ENCODE measurements at regions not wholly inside any gene's neighbourhood (a gene's known extent, or its start where the extent isn't known, plus 50 kb on each side); places are given as distances from the start of the nearest gene placed in this dataset.
A peak's percentile ranks its signal among the peaks of the same experiment; 100 is the strongest.
"Not testable (repeated sequence)": the region's sequence is repeated elsewhere in the genome, so short reads cannot be mapped to it uniquely, and the experiment has no call there.

GRCh38 chr1:208950206-208950605 lies 633.3 kb upstream of the CAMK1G start:
- no peak for DNase-seq (ENCODE audit: low read depth)

DNA sequence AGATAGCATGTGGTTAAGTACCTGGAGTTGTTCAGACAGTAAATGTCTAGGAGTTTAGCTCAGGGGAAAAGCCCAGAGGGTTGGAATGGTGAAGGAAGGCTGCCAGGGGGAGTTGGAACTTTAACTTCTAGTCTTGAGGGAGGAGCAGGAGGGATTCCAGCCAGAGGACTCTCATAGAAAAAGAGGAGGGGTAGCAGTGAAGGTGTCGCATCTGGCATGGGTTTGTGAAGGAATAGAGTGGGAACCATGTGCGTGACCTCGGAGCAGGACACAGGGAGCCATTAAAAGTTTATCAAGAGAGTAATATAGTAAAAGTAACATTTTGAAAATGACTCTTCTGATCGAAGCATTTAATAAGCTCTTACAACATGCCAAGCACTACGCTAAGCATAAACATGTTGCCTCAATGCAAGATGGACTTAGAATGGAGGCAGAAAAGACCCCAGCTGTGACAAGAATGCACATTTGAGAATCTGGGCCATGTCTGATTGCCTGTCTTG lies 632.4 kb upstream of the CAMK1G start:
- no peak for DNase-seq (ENCODE audit: low read depth)

DNA sequence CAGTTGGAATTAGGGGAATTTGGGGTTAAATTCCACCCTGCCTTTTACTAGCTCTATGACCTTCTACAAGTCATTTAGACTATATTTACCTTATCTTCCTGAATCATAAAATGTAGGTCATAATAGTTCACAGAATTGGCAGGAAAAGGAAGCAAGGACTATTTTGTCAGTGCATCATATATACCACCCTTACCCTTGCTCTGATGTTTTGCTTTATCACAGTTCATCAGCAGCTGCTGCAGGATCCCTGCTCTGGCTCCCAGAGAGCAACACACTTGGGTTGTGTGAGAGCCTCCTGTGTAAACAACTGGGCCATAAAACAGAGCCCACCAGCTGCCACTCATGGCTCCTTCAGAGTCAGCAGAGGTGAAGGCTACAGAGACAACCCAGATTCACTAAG lies 631.6 kb upstream of the CAMK1G start:
- no peak for DNase-seq (ENCODE audit: low read depth)

DNA sequence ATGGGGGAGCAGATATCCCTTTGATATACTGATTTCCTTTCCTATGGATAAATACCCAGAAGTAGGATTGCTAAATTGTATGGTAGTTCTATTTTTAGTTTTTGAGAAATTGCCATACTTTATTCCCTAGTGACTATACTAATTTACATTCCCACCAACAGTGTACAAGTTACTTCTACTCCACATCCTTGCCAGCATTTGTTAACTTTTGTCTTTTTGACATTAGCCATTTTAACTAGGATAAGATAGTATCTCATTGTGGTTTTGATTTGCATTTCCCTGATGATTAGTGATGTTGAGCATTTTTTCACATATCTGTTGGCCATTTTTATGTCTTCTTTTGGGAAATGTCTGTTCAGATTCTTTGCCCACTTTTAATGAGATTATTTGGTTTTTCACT lies 620.6 kb upstream of the CAMK1G start:
- no peak for DNase-seq (ENCODE audit: low read depth)

DNA sequence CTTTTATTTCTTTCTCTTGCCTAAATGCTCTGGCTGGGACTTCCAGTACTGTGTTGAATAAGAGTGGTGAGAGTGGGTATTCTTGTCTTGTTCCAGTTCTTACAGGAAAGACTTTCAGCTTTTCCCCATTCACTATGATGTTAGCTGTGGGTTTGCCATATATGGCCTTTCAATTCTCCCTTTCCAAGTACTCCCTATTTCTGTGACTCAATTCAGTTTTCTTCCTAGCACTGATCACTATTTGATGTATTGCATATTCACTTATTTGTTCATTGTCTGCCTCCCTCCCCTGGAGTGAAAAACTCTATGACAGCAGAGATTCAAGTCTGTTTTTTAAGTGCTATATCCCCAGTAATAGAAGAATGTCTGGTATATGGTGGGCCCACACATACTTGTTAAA lies 618.2 kb upstream of the CAMK1G start:
- DNase-seq (ENCODE audit: low read depth), result no peak

DNA sequence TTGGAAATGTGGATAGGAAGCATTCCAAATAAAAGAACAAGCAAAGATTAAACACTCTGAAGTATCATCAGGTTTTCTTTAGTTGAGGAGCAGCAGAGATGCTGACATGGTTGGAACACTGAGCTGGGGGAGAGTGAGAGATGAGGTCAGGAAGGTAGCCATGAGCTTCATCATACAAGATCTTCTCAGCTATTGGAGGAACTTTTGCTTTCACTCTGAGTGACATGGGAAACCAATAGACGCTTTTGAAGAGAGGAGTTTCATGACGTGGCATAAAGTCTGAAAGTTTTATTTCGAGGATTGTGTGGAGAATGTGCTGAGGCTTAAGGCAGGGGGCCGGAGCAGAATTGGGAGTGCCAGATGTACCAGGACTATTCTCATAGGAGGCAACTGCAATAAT lies 616.2 kb upstream of the CAMK1G start:
- DNase-seq (ENCODE audit: low read depth), result no peak

DNA sequence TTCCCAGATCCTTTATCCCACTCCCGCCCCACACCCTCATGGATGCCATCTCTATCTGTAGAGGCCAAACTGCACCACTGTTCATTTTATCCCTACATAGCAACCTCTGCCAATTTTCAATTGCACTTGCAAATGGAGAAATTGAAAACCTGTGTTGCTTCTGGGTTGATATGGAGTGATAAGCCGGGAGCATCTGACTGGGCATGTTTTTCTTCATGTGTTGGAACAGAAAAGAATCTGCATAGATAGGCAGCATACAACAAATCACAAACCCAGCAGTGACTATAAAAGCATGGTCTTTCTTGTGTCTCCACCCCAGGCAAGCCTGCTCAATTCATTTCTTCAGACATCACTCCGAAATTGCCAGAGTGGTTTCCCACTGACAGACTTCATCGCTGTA lies 608.8 kb upstream of the CAMK1G start:
- DNase-seq (ENCODE audit: low read depth), result no peak

GRCh38 chr1:208975456-208975855 lies 608.1 kb upstream of the CAMK1G start:
- no peak for DNase-seq (ENCODE audit: low read depth)

DNA sequence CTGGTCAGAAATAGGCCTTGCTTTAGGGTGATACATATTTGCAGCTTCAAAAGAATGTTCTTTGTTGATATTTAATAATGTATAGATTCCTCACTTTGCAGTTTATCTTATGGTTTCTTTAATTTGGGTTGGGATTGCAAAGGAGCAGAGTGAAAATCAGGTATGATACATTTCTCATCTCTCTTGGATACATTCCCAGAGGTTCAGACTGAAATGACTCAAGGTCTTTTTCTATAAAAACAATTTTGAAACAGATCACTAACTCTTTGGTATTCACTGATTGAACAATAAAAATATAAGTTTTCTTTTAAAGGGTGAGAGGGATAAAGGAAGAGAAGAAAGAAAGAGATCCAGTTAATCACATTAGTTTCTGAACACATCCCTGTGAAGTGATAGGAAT lies 606.5 kb upstream of the CAMK1G start:
- DNase-seq (ENCODE audit: low read depth), result no peak

DNA sequence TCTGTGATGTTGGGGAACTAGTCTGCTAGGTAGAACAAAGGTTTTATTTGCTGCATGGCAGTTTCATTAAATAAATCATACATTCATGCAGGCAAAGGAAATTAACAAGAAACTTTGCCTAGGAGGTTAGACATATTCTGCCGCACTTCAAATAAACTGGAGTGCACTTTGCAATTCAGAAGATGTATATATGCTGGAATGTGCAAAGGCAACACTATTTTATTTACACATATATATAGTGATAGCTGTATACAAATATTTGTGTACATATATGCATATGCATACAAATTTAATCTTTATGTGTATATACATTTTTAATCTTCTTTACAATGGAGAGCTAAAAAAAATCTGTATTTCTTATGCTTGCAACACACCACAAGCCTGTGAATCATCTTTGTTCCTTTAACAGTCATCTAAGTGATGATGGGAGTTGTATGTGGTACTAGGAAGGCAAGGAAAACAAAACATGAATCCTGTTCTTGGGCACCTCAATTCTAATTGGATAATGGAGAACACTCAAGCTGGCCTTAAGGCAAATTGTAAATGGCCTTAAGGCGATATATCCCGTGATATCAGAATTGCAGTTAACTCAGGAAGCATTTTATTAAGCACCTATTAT lies 605.8 kb upstream of the CAMK1G start:
- DNase-seq (ENCODE audit: low read depth), result no peak

DNA sequence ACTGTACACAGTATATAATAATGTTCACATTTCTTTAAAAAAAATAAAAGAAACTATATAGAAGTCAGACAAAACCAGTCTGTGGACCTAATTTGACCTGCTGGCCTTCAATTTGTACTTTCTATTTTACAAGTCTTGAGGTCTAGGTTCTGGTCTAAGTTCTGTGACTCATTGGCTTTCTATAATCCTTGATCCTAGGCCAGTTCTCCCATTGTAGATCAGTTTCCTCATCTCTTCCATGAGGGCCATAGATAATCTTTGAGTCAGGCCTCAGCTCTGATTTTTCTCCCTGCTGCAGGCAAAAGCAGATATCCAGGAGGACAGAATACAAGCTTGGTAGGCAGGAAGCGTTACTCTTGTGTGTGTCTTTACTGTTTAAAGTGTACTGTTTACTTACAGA lies 603.7 kb upstream of the CAMK1G start:
- no peak for DNase-seq (ENCODE audit: low read depth)

DNA sequence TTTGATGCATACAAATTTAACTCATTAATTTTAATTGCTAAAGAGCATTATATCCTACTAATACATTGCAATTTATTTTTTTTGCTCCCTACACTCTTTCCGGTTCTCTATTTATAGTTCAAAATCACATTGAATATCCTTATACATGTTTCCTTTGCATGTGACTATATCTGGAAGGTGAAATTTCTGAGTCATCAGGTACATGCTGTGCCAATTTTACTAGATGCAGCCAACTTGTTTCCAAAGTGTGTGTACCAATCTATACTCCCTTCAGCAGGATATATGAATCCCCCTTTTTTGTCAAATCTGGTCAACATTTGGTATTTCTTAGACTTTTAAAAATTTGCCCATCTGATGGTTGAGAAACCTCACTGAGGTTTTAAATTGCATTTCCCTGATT lies 602.9 kb upstream of the CAMK1G start:
- DNase-seq (ENCODE audit: low read depth), result no peak

DNA sequence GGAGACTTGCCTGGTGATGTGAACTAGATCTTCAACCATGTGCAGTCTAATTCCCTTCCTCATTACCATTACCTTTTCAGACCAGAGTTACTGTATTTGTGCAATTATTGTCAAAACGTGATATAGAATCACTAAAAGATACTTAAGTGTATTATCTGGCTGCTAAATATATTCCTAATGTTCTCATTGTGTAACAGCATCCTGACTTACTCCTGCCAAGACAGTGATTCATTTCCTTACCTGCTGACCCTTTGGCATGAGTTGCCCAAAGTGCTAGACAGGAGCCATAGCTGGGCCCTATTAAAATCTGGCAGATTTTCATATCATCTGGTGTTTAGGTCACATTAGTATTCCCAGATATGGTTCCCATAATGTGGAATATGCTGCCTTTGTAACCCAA lies 598.3 kb upstream of the CAMK1G start:
- no peak for DNase-seq (ENCODE audit: low read depth)

DNA sequence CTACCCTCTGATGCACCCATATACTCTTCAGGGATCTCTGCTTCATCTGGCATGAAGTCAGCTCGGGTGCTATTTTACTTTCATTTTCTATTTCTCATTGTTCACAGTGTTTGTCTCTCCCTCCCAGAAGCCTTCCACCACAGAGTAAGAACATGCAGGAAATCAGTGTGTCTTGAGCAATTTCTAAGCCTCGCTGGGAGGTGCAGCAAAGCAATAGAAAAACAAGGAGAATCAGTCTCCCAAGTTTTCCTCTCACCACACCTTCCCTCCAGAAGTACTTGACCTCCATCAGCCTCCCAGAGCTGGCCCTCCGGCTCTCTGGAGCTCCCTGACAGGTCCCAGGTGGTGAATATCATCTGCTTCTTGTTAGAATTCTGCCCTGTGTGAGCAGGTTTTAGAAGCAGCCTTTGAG lies 594.7 kb upstream of the CAMK1G start:
- peak; percentile 2 for DNase-seq (ENCODE audit: low read depth)

DNA sequence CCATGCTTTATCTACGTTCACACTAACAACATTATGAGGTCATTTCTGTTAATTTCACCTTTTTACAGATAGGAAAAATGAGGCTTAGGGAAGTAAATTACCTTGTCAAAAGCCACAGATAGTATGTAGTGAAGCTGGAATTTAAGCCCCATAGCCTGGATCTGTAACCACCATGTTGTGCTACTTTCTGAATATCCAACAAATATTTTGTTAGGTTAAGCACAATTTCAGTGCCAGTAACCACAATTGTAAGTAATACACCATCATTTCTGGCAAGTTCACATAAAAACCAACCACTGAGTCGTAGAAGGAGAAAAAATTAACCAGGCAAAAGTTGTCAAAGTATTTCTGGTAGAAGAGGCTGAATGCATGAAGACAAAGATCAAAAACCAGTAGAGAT lies 593.1 kb upstream of the CAMK1G start:
- no peak for DNase-seq (ENCODE audit: low read depth)

DNA sequence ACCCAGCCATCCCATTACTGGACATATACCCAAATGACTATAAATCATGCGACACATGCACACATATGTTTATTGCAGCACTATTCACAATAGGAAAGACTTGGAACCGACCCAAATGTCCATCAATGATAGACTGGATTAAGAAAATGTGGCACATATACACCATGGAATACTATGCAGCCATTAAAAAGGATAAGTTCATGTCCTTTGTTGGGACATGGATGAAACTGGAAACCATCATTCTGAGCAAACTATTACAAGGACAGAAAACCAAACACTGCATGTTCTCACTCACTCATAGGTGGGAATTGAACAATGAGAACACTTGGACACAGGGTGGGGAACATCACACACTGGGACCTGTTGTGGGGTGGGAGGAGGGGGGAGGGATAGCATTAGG lies 586.5 kb upstream of the CAMK1G start:
- DNase-seq (ENCODE audit: low read depth), result not testable (repeated sequence)

- no peak for DNase-seq (ENCODE audit: low read depth)
These were observed 585.7 kb upstream of the CAMK1G start for GRCh38 chr1:208997726-208998312.

DNA sequence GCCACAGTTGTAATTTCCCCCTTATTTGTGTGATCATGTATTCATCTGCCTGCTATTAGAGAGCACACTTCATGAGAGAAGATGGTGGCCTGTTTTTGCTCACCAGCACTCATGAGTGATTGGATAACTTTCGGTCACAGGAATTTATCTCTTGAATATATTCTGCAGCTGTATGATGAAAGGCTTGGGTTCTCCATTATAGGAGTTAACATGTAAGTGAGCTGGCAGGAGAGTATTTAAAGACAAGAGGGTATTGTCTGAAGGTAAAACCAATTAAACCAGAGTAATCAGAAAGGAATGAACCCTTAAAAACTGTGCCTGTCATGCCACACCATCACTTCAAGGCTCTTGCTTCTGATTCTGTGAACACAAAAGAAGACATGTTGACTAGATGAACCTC lies 574.9 kb upstream of the CAMK1G start:
- DNase-seq (ENCODE audit: low read depth), result no peak

- DNase-seq (ENCODE audit: low read depth), result no peak
These were observed 572.9 kb upstream of the CAMK1G start for GRCh38 chr1:209010475-209011230.

DNA sequence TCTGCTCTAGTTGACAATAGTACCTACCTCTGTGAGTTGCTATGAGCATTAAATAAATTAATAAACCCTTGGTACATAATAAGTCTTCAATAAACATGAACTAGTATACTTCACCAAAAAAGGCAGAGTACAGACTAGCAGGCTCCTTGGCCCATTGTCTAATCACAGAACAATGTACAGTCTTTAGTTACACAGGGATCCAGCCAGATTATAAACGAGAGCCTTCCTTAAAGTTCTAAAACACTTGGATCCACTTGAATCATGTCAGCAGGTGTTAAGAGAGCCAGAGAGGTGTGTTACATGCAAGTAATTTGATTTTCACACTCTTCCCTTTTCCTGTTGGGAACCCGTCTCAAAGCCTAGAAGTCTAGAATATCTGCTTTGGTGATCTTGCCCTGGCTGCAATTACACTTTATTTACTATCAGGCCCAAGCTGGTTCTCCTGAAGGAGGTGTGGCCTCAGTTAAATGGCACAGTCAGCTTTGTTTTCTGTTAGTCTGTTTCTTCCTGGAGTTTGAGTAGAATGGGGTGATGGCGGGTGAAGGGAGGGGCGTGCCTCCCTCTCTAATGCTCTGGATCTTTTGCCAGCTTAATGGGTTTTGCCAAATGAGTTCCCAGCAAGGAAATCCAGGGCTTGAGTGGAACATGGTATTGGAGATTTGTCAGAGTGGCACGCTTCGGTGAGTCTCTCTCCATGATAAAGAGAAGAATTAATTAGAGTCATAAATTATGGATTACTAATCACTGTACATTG lies 570.9 kb upstream of the CAMK1G start:
- no peak for DNase-seq (ENCODE audit: low read depth)

- no peak for DNase-seq (ENCODE audit: low read depth)
These were observed 568.4 kb upstream of the CAMK1G start for GRCh38 chr1:209015092-209015491.

DNA sequence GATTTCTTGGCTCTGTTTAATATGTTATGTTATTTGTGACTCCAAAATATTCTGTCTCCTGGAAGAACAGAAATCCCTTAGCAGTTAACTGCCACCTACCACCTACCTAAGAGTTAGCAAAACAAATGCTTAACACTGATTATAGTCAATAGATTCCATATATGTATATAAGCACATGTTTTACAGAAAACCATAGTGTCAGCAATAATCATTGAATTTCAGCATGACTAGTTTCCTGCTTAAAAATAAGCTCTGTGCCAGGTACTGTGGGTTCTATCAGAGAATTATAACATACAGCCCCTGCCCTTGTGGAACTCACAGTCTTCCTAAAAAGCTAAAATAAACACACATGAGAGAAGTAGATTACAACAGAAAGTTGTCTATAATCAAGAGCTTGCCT lies 561.9 kb upstream of the CAMK1G start:
- DNase-seq (ENCODE audit: low read depth), result no peak

DNA sequence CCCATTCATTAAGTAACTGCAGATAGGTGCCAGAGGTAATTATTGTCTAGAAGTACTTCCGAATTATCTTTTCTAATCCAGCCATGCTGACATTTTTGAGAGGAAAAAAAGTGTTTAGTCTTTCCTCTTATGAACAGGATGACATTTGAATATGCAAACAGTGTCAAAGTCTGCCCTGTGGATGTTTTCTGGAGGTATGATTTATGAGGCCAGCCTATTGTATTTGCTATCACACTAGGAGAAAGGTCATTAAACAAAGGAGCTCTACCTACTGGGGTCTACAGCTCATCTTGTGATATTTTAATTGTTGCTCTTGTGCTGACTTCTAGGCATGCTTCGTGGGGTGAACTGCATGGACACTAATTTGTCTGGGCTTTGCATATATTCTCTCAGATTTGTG lies 559.7 kb upstream of the CAMK1G start:
- no peak for DNase-seq (ENCODE audit: low read depth)
